NB4 (cell line): ENCODE measurements at regions not wholly inside any gene's neighbourhood (a gene's known extent, or its start where the extent isn't known, plus 50 kb on each side); places are given as distances from the start of the nearest gene placed in this dataset.

Source experiments
- DNase-seq: peaks from one replicate; pipeline ENCODE4 v3.0.0; 2010; ENCODE audit warnings: low read depth
- H3K4me3 ChIP-seq: one replicate; pipeline ENCODE4 v1.5.1; 2011; ENCODE audit warnings: mild to moderate bottlenecking, low read depth, low read length, moderate library complexity
- MYC ChIP-seq: IDR thresholded peaks from 2 replicates; pipeline ENCODE4 v1.6.1; 2011; ENCODE audit warnings: low read depth, low read length
- POLR2A ChIP-seq: IDR thresholded peaks from 2 replicates; pipeline ENCODE4 v1.6.1; 2011; ENCODE audit warnings: mild to moderate bottlenecking; ENCODE audit not compliant: insufficient read length; ENCODE audit errors: extremely low read depth
- TF ChIP-seq, protein P1 (sequence below): IDR thresholded peaks from one replicate; pipeline ENCODE4 v1.5.1; 2012; ENCODE audit warnings: low read depth, low read length
- TF ChIP-seq, protein P2 (sequence below): IDR thresholded peaks from 2 replicates; pipeline ENCODE4 v1.6.1; 2011; ENCODE audit warnings: low read depth, low read length

DNA sequence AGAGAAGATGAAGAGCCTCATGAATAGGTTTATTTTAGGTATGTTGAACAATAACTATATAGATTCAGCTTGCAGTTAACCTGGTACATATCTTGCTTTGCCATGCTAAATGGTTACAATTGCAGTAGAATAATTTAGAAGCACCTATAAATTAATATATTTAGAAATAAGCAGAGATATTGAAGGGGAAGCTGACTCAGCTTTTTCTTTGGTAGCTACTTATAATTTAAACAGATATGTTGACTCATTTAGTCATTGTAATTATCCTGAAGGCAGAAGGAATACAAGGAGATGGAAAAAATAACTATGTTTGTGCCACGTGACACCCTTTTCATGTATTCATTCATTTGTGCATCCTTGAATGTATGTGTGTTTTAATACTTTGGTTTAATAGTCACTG is 755.5 kb downstream of the SUCLG1 start:
- TF ChIP-seq POLR2A (no peak), MYC (no peak)
- TF ChIP-seq, protein P1, sequence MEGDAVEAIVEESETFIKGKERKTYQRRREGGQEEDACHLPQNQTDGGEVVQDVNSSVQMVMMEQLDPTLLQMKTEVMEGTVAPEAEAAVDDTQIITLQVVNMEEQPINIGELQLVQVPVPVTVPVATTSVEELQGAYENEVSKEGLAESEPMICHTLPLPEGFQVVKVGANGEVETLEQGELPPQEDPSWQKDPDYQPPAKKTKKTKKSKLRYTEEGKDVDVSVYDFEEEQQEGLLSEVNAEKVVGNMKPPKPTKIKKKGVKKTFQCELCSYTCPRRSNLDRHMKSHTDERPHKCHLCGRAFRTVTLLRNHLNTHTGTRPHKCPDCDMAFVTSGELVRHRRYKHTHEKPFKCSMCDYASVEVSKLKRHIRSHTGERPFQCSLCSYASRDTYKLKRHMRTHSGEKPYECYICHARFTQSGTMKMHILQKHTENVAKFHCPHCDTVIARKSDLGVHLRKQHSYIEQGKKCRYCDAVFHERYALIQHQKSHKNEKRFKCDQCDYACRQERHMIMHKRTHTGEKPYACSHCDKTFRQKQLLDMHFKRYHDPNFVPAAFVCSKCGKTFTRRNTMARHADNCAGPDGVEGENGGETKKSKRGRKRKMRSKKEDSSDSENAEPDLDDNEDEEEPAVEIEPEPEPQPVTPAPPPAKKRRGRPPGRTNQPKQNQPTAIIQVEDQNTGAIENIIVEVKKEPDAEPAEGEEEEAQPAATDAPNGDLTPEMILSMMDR: no peak
- TF ChIP-seq, protein P2, sequence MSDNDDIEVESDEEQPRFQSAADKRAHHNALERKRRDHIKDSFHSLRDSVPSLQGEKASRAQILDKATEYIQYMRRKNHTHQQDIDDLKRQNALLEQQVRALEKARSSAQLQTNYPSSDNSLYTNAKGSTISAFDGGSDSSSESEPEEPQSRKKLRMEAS: no peak
- no peak overlapping the region for H3K4me3 ChIP-seq

DNA sequence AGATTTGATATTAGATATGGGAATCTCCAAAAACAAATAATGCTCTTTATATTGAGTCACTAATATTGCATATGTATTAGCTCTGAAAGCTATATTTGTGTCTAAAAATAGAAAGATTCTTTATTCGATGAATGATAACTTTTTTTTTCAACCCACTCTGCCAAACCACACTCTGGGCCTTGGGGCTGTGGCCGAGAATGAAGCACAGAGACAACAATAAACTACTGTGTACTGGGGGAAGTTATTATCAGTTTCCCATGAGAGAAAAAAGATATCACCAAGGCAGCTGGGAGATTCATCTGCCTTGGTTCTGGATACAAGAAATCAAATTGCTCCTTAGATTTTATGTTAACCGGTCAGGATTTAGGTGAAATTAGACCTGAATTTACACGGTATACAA is 762.2 kb downstream of the SUCLG1 start:
- H3K4me3 ChIP-seq: no peak overlapping the region
- TF ChIP-seq, protein P2: no peak
- TF ChIP-seq POLR2A (no peak), MYC (no peak)
- TF ChIP-seq, protein P1: no peak
- no peak for DNase-seq

More for the DNA sequence above, 755.5 kb downstream of the SUCLG1 start:
- DNase-seq: no peak

DNA sequence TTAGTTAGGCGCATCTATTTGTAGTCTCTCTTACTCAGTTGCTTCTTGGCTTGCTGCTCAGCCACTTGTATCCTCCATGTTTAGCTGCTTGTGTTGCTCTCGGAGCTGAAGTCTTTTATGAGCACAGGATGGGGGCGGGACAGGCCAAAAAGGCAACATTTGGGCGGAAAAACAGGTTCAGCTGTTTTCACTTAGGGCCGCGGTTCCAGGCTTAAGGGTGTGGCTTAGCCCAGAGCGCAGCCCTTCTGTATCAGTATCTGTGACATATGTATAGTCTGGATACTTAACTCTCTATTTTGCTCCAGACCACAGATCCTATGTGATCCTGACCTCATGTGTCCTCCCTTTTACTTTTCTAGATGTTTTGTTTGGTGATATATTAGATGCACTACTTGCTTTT is 763.5 kb downstream of the SUCLG1 start:
- DNase-seq: no peak
- TF ChIP-seq MYC: no peak
- no peak for TF ChIP-seq POLR2A
- TF ChIP-seq, protein P1: no peak
- TF ChIP-seq, protein P2: no peak

DNA sequence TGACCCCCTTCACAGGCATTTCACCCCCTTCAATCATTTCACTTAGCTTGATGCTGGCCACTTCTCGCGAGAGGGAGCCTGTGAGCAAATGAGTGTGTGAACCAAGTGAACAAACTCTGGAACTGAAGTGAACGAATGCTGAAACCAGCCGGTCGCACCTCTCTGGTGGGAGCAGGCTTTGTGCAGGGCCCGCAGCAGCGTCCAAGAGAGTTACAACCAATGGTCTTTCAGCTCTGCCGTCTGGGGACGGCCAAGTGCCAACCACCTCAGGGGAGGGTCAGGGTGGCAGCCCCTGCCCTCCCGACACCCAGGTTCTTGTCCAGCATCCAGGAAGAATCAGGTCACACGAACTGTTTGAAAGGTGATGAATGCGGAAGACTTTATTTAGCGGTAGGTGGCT is 764.0 kb downstream of the SUCLG1 start:
- DNase-seq: no peak
- H3K4me3 ChIP-seq: no peak overlapping the region
- TF ChIP-seq MYC (no peak), POLR2A (no peak)
- TF ChIP-seq, protein P2: no peak
- TF ChIP-seq, protein P1: no peak

More for the DNA sequence above, 763.5 kb downstream of the SUCLG1 start:
- H3K4me3 ChIP-seq: no peak overlapping the region

DNA sequence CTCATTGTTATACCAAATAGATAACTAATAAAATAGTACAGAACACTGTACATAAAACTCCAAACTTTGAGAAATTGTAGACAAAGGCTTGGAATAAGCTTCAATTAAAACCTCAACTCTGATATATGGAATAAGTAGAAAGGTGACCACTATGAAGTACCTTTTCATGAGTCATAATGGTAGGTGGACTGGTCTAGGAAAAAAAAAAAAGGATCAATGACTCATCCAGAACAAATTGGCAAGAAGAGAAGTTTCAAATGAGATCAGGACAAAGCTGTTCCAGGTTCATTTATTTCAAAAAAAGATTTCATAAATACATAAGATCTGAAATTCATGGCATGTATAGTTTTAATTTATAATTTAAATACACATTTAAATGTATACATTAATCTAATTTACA is 769.7 kb downstream of the SUCLG1 start:
- TF ChIP-seq MYC (no peak), POLR2A (no peak)
- TF ChIP-seq, protein P1: no peak
- TF ChIP-seq, protein P2: no peak
- no peak for DNase-seq
- H3K4me3 ChIP-seq: no peak overlapping the region

DNA sequence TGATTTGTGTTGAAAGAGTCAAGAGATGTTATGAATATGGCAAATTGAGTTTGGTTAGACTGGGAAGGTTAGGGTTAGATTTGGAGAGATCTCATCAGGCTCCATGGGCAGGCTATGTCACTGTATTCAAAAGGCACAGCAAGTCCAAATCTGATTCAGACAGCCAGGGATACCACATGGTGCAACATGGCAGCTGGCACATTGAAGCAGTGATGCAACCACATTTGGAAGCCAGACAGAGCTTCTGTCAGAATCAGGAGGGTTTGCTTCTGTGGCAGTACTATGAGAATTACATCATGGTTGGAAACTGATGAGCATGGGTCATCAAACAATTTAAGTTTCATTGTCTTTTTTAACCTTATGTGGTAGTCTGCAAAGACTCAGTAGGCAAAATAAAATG is 772.2 kb downstream of the SUCLG1 start:
- no peak overlapping the region for H3K4me3 ChIP-seq
- no peak for DNase-seq
- TF ChIP-seq, protein P2: no peak
- TF ChIP-seq POLR2A (no peak), MYC (no peak)
- TF ChIP-seq, protein P1: no peak
